NCI-H187 (cell line): ENCODE measurements at regions not wholly inside any gene's neighbourhood (a gene's known extent, or its start where the extent isn't known, plus 50 kb on each side); places are given as distances from the start of the nearest gene placed in this dataset.

ENCODE experiments used
- DNase-seq, 2 experiments: peaks; one replicate each; lab custom pipeline; 2025; lab: John Stamatoyannopoulos, UW

- no peak for DNase-seq
Measured at GRCh38 chr7:68994841-68995240, 603.4 kb upstream of the AUTS2 start.

- no peak for DNase-seq
Measured at GRCh38 chr7:68998136-68998535, 600.1 kb upstream of the AUTS2 start.

DNA sequence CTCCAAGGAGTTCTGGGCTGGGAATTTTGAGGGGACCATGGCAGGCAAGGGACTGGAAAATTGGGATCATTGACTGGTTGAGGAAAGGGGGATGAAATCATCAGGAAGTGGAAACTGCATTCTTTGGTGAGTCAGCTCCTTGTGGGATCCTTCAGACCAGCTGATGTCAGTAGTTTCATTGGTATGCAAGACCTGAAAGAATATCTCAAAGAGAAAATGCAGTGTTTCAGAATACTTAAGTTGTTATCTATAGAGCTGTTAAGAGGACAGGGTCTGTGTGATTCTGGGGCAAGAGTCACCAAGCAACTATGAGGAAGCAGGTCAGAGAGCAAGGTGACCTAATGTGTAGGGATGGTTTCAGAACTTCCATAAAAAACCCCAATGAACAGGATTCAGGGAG is 595.9 kb upstream of the AUTS2 start:
- DNase-seq = no peak

- no peak for DNase-seq
Measured at GRCh38 chr7:69012149-69012548, 586.1 kb upstream of the AUTS2 start.

DNA sequence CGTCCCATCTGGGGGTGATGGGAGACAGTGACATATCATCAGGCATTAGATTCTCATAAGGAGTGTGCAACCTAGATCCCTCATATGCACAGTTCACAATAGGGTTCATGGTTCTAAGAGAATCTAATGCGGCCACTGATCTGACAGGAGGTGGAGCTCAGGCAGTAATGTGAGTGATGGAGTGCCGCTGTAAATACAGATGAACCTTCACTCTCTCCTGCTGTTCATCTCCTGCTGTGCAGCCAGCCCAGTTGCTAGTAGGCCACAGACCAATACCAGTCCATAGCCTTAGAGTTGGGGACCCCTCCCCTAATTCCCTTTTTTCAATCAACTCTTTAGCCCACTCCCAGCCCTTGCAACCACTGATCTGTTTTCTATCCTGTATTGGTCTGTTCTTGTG is 581.1 kb upstream of the AUTS2 start:
- no peak for DNase-seq

- no peak for DNase-seq
Measured at GRCh38 chr7:69018200-69018599, 580.1 kb upstream of the AUTS2 start.

DNA sequence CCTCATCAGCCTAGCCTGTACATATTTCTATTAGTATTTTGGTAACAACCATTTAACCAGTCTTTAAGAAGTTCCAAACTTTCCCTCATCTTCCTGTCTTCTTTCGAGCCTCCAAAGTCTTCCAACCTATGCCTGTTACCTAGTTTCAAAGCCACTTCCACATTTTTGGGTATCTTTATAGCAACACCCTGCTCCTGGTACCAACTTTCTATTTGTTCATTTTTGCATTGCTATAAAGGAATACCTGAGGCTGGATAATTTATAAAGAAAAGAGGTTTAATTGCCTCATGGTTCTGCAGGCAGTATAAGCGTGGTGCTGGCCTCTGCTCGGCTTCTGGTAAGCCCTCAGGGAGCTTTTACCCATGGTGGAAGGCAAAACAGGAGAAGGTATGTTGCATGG is 578.8 kb upstream of the AUTS2 start:
- DNase-seq = no peak

DNA sequence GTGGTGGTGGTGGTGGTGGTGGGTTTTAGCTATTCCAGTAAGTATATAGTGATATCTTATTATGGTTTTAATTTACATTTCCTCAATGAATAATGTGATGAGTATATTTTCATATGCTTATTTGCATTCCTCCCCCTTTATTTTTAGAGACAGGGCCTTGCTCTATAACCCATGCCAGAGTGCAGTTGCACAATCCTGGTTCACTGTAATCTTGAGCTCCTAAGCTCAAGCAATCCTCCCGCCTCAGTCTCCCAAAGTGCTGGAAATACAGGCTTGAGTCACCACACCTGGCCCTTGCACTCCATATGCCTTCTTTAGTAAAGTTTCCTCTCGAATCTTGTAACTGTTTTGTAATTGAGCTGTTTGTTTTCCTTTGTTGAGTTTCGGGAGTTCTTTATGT is 577.7 kb upstream of the AUTS2 start:
- no peak for DNase-seq

- no peak for DNase-seq
Measured at GRCh38 chr7:69025249-69025648, 573.0 kb upstream of the AUTS2 start.

GRCh38 chr7:69032848-69033247 is 565.4 kb upstream of the AUTS2 start:
- peak; percentile 64 to 77 for DNase-seq

DNA sequence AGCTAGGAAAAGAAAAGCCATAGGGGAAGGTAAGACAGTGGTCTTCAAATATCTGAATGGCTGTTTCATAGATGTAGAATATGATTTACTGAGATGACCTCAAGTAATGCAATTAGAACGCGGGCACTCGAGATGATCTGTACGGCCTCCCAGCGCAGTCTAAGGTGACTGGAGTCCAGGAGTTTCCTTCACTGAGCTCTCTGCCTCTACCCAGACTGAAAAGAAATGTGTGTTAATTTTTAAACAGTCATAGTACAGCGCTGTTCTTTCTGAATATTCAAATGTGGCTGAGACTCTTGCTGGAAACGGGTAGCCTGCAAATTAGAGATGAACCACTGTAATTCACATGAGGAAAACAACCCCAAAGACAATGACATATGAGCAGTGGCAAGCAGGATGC is 562.4 kb upstream of the AUTS2 start:
- no peak for DNase-seq

DNA sequence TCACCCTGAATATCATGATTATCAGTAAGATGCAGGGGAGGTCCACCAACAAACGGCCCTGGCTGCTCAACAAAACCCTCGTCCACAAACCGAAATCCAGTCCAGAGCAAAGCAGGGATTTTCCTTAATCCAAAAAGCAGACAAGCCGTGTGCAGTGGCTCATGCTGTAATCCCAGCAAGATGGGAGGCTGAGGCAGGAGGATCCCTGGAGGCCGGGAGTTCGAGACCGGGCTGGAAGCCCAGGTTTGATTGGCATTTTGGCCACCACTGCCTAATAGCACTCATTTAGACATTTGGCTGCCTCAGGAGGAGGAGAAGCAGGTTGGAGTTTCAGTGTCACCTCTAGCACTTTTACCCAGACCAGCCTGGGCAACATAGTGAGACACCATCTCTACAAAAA is 562.0 kb upstream of the AUTS2 start:
- no peak for DNase-seq

DNA sequence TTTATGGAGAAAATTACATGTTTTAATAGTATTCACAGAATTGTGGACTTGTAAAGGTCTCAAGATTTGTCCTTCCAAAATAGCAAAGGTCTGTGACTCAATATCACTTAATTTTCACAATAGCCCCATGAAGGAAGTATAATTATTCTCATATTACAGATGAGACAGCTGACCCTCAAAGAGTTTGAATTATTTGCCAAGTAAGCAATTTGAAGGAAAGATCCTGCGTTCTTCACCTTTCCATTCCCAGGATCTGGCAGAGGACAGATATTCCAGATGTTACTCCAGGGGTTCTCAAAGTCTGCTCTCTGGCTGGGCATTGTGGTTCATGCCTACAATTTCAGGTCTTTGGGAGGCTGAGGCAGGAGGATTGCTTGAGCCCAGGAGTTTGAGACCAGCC is 559.4 kb upstream of the AUTS2 start:
- DNase-seq = no peak

DNA sequence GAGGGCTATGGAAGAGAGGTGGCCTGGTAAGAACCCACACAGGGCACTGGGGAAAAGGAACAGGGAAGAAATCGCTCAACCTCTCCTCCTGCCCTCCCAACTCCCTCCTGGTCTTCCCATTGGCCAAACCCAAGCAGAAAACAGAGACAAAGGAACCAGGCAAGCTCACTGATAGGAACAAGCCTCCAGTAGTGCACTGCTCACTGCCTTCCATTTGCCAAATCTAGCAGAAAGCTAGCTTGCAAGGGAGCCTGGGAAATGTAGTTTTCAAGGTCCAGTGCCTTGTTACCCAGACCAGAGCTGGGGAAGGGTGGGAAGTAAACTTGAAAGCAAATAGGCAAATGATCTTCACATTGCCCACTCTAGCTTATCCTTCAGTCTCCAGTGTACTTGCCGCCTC is 556.1 kb upstream of the AUTS2 start:
- DNase-seq = no peak

DNA sequence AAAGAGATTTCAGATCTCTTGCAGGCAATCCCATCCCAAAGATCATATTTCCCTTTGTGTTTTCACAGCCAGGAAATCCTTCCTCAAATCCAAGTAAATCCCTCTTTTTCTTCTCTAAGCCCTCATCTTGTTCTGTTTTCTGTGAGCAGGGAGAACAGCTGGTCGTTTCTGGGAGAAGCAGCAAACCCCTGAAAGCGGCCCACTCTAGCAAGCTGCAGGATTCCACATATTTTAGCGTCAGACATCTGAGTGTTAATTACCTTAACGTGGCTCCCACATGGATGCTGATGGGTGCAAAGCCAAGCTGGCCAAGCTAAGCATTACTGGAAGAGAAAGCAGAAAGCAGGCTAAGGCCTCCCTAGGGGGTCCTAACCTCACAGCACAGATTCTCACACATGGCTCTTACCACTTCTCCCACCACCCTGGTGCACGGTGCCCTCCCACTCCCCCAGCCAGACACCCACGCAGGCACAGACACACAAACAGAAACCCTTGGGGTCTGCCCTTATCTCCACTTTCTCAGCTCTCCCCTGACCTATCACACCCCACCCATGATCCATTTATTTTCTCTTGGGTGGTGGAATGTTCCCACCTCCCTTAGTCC is 551.0 kb upstream of the AUTS2 start:
- DNase-seq = no peak

DNA sequence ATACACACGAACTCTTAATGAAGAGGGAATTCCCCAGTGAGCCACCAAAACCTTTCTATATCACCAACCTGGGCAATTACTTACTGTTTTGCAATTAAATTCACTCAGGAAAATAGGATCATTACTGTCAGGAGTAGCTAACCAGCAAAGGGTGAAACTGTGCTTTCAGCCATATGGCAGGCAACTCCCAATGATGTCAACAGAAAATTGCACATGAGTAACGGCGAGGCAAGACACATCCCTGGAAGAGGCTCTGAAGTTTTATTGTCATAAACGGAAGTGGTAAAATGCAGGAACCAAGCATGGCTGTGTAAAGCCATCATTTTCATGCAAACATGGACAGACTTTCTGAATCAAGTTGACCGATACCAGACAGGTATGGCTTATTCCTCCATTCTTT is 548.9 kb upstream of the AUTS2 start:
- no peak for DNase-seq

- DNase-seq = no peak
Measured at GRCh38 chr7:69052447-69052846, 545.8 kb upstream of the AUTS2 start.

- DNase-seq = no peak
Measured at GRCh38 chr7:69060516-69060915, 537.8 kb upstream of the AUTS2 start.

- no peak for DNase-seq
Measured at GRCh38 chr7:69062020-69062765, 536.1 kb upstream of the AUTS2 start.

- no peak for DNase-seq
Measured at GRCh38 chr7:69067397-69067796, 530.9 kb upstream of the AUTS2 start.

GRCh38 chr7:69070476-69070875 is 527.8 kb upstream of the AUTS2 start:
- no peak for DNase-seq

- no peak for DNase-seq
Measured at GRCh38 chr7:69076566-69076965, 521.7 kb upstream of the AUTS2 start.

DNA sequence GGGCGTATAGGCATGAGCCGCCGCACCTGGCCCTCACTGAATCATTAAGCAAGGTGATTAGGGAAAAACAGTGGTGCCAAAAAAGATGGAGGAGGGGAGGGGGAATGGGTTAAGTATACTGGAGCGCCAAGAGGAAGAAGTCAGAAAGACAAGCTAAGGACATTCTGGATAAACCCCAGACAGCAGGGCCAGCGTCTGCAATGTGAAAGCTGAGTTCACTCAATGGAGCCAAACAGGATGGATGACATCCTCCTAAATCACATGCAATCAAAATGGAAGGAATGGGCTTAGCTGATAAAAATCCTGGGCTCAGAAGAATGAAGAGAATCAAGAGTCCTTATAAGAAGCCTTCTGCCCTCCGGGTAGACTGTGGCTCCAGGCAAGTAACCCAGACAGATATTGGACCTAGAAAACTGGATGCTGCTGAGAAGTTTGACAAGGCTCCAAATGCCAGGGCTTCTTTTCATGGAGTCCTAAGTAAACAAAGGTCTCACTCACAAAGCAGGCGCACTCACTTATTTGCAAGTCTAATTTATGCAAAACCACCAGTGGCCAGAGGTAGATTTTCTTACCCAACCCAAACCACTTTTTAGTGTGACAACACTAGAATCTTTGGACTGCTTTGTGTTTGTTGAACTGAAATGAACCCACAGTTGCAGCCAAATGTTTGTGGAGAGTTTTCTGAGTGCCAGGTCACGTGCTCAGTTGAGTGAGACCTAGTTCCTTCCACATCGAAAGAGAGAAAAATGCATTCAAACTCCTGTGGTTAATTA is 519.1 kb upstream of the AUTS2 start:
- no peak for DNase-seq
